CD4-positive, alpha-beta T cell treated with Interleukin-15 for 1 hour (primary cell): ENCODE measurements at regions not wholly inside any gene's neighbourhood (a gene's known extent, or its start where the extent isn't known, plus 50 kb on each side); places are given as distances from the start of the nearest gene placed in this dataset.

Experiments used
- DNase-seq: peaks from one replicate; pipeline ENCODE4 v3.0.0-alpha.2; 2020

DNA sequence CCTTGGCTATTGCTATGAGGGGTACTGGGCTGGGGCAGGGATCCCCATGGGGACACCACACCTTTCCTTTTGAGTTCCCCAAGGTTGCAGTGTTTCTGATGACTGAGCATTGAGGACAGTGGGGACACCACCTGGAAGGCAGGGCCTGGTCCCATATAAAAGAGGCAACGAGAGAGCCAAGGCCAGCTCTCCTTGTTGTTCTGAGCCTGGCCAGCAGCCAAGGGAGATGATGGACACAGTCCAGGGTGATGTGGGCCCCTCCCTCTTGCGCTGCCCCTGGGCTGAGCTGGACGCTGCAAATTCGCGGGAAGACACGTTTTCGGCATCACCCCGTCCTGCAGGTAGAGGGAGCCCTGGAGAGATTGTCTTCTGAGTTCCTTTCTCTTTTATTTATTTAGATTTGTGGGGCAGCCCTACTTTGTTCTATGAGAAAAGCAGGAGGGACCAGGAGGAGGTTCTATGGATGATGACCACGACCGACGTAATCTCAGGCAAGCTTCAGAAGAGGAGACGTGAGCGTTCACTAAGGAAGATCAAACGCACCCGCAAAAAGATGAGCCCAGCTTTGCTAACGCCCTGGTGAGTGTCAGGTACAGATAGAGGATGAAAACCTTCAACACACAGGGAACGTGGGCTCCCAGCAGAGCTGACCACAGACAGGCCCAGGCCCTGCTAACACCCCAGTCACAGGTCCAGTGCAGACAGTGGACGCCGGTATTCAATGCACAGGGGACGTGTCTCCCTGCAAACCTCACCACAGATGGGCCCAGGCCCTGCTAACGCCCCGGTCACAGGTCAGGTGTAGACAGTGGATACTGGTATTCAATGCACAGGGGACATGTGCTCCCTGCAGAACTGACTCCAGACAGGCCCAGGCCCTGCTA lies 97.4 kb downstream of the SHOX start:
- no peak for DNase-seq

DNA sequence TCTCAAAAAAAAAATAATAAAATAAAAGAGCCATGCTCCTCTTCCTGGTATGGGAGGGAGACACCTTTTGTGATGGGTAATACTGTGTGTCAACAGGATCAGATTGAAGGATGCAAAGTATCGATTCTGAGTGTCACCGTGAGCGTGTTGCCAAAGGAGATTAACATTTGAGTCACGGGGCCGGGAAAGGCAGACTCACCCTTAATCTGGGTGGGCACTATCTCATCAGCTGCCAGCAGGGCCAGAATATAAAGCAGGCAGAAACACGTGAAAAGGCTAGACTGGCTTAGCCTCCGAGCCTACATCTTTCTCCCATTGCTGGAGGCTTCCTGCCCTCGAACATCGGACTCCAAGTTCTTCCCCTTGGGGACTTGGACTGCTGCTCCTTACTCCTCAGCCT lies 95.4 kb downstream of the SHOX start:
- no peak for DNase-seq

GRCh38 chrX:724256-724655 lies 93.7 kb downstream of the SHOX start:
- no peak for DNase-seq

DNA sequence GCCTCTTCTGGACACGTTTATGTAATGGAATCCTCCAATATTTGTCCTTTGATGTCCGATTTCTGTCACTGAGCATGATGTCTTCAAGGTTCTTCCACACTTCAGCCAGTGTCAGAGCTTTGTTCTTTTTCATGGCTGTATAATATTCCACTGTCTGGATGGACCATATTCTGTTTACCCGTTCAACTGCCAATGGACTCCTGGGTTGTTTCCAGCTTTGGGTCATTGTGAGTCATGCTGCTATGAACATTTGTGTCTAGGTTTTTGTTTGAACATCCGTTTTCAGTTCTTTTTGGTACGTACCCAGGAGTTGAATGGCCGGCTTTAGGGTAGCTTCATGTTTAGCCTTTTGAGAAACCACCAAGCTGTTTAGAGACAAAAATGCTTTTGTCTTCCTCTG lies 93.2 kb downstream of the SHOX start:
- no peak for DNase-seq

DNA sequence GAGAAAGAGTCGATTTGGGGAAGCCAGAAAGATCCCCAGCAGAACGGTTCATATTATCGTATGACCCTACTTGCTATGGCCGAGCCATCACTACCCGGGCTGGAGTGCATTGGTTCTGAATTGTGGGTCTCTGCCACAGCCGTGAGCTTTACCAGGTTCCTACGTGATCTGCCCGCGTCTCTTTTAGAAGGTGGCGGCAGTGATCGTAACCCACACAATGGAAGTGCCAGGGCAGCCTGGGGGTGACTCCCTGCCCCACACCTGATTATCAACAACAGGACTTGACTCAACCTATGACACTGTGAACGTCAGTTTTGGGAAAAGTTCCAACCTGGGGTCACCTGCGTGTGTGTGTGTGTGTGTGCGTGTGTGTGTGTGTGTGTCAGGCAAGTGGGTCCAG lies 90.8 kb downstream of the SHOX start:
- no peak for DNase-seq

DNA sequence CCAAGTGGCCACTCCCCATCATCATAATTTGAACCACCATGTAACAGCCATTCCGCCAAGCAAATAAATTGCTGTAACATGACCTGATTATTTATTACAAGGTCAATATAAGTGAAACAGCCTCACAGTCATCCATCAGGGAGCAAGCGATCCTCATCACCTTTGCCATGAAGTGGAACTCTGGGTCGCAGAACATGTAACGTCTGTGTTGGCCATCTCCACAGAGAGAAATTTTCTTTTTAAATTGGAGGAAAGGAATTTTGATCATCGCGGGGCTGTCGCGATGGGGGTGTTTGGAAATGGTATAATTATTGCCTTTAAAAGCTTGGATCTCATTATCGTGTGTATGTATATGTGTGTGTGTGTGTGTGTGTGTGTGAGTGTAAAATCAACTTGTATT lies 90.2 kb downstream of the SHOX start:
- no peak for DNase-seq

GRCh38 chrX:720250-720649 lies 89.7 kb downstream of the SHOX start:
- DNase-seq = no peak

DNA sequence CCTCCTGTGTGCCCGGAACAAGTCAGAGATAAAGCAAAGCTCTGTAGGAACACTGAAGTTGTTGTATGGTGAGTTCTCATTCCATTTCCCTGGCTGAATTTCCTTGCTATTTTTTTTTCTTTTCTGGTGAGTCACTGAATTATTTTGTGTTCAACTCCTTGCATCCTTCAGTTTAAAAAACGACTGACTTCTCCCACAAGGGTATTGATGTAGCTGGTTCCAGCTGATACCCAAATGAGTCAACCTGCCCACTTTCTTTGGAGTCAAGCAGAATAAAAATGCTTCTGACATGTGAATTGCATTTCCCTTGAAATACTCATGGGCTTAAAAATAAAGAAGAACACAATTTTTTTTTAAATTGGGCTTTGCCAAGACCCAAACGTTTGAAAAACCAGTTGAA lies 85.5 kb downstream of the SHOX start:
- DNase-seq = no peak

DNA sequence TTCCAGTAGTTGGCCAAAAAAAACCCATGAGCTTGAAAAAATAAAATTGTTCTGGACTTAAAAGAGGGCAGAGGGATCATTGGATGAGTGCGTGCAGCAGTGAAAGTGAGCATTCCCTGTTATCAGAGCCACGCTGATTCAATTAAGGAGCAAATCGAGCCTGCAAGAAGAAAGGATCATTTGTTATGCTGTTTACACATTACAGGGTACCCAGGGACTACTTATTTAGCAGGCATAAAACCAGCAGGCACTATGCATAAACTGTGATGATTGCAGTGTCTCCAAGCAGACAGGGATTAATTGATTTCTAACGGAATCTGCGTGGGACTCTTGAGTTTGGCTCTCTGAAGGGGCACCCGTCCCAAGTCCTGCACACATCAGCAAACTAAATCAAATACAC lies 83.5 kb downstream of the SHOX start:
- no peak for DNase-seq
